Adrenal gland (tissue), 5 donors: ENCODE measurements at regions not wholly inside any gene's neighbourhood (a gene's known extent, or its start where the extent isn't known, plus 50 kb on each side); places are given as distances from the start of the nearest gene placed in this dataset.

Experiments
- CTCF ChIP-seq, 6 experiments: fragments of 450-650 bp in 4 of 6; fragments of 200-600 bp in 2 of 6; sonication (generic) in 1 of 6; IDR thresholded peaks; 1 replicate in 5 of 6; 2 replicates in 1 of 6; pipeline versions ENCODE4 v1.5.1 to v1.8.0; 2016 to 2021; ENCODE audit warnings: antibody characterized with exemption in 6 of 6, mild to moderate bottlenecking in 2 of 6, moderate library complexity in 1 of 6
- POLR2A ChIP-seq, 2 donors: fragments of 450-650 bp; IDR thresholded peaks; one replicate each; pipeline ENCODE4 v1.6.1; 2017; ENCODE audit warnings: antibody characterized with exemption in 2 of 2, mild to moderate bottlenecking in 2 of 2, moderate library complexity in 1 of 2
- donor health status: DM: no; HTN: no; CAD: no.

GRCh38 chr18:46416706-46417638 is 240.0 kb downstream of the LOXHD1 start:
- TF ChIP-seq CTCF (IDR thresholded peaks at IDR 0.05) (no peak), POLR2A (IDR thresholded peaks at IDR 0.05) (no peak)
